H1 (cell line): ENCODE measurements at regions not wholly inside any gene's neighbourhood (a gene's known extent, or its start where the extent isn't known, plus 50 kb on each side); places are given as distances from the start of the nearest gene placed in this dataset.

Source experiments
- CTCF ChIA-PET: fragments of 300-600 bp; sonication (Branson Sonifier 250); formaldehyde crosslinking; loops from one replicate; lab custom pipeline; 2021; ENCODE audit not compliant: partially characterized antibody; lab: Charles Lee
- POLR2A ChIA-PET: fragments of 300-600 bp; sonication (Branson Sonifier 250); formaldehyde crosslinking; loops from one replicate; lab custom pipeline; 2021; ENCODE audit warnings: inconsistent platforms; ENCODE audit not compliant: partially characterized antibody; lab: Charles Lee
- DNase-seq, 2 experiments: peaks; one replicate each; pipeline versions ENCODE4 v3.0.0 to v3.0.0-alpha.2; 2010 to 2022; ENCODE audit warnings: low spot score in 2 of 2, low read depth in 1 of 2, mixed read lengths in 1 of 2
- FAIRE-seq: peaks from 2 replicates; lab custom pipeline; 2011; peaks lifted over from hg19 to GRCh38; lab: Jason Lieb, UNC
- H2AFZ ChIP-seq: 2 replicates; pipeline ENCODE4 v1.8.1; 2012; ENCODE audit warnings: low read length, inconsistent platforms
- H2AK5ac ChIP-seq: 2 replicates; pipeline ENCODE4 v1.6.1; 2013; ENCODE audit warnings: low read depth, low read length
- H2BK120ac ChIP-seq: replicated peaks from 2 replicates; pipeline ENCODE3; 2013; ENCODE audit warnings: low read depth, low read length, inconsistent platforms
- H2BK12ac ChIP-seq: 2 replicates; pipeline ENCODE4 v1.6.1; 2013; ENCODE audit warnings: low read depth, low read length
- H2BK15ac ChIP-seq: 2 replicates; pipeline ENCODE4 v1.6.1; 2013; ENCODE audit warnings: low read length
- H2BK20ac ChIP-seq: 2 replicates; pipeline ENCODE4 v1.6.1; 2013; ENCODE audit warnings: low read length
- H2BK5ac ChIP-seq: 2 replicates; pipeline ENCODE4 v1.6.1; 2013; ENCODE audit warnings: low read depth, low read length
- H3K14ac ChIP-seq: 2 replicates; pipeline ENCODE4 v1.6.1; 2013; ENCODE audit warnings: inconsistent platforms; ENCODE audit not compliant: insufficient read length
- H3K18ac ChIP-seq: 2 replicates; pipeline ENCODE4 v1.6.1; 2013; ENCODE audit warnings: low read length; ENCODE audit errors: extremely low read depth
- H3K23ac ChIP-seq: 2 replicates; pipeline ENCODE4 v1.6.1; 2013; ENCODE audit warnings: inconsistent platforms; ENCODE audit not compliant: insufficient read length
- H3K23me2 ChIP-seq: 2 replicates; pipeline ENCODE4 v1.6.1; 2013; ENCODE audit warnings: low read depth, low read length
- H3K27ac ChIP-seq: 2 replicates; pipeline ENCODE4 v1.6.1; 2011; ENCODE audit warnings: low read depth, low read length, inconsistent platforms
- H3K27me3 ChIP-seq, 4 experiments: replicated peaks in 1 of 4; 1 replicate in 1 of 4; 2 replicates in 3 of 4; pipeline versions ENCODE4 v1.6.1 to v1.8.1; 2011 to 2013; ENCODE audit warnings: low read length in 3 of 4, mild to moderate bottlenecking in 3 of 4, inconsistent platforms in 2 of 4, mixed read lengths in 2 of 4, moderate library complexity in 1 of 4; ENCODE audit not compliant: control insufficient read depth in 3 of 4, insufficient read depth in 3 of 4; ENCODE audit errors: extremely low read depth in 1 of 4
- H3K36me3 ChIP-seq, 4 experiments: 2 replicates each; pipeline versions ENCODE4 v1.6.1 to v1.8.1; 2011 to 2013; ENCODE audit warnings: mild to moderate bottlenecking in 4 of 4, low read length in 3 of 4, moderate library complexity in 2 of 4, control low read depth in 1 of 4, inconsistent platforms in 1 of 4; ENCODE audit not compliant: insufficient read depth in 4 of 4, control insufficient read depth in 2 of 4
- H3K4ac ChIP-seq: replicated peaks from 2 replicates; pipeline ENCODE3; 2013; ENCODE audit warnings: low read length, low read depth, mixed read lengths, inconsistent platforms; ENCODE audit not compliant: insufficient read length
- H3K4me1 ChIP-seq, 4 experiments: replicated peaks in 1 of 4; 1 replicate in 1 of 4; 2 replicates in 3 of 4; pipeline versions ENCODE4 v1.6.1 to v1.8.1; 2011 to 2013; ENCODE audit warnings: low read length in 3 of 4, inconsistent platforms in 2 of 4, mixed read lengths in 1 of 4; ENCODE audit not compliant: insufficient read depth in 4 of 4, control insufficient read depth in 3 of 4
- H3K4me2 ChIP-seq, 2 experiments: 2 replicates each; pipeline versions ENCODE4 v1.6.1 to v1.8.1; 2011 to 2013; ENCODE audit warnings: low read depth in 2 of 2, low read length in 2 of 2, control low read depth in 1 of 2, inconsistent platforms in 1 of 2, mild to moderate bottlenecking in 1 of 2; ENCODE audit not compliant: insufficient read depth in 1 of 2
- H3K4me3 ChIP-seq, 4 experiments: fragments of 200-600, 300-600 bp in 1 of 4; sonication (generic), shearing (Covaris generic), sonication (Bioruptor Twin) in 1 of 4; 2 replicates each; pipeline versions ENCODE4 v1.5.1 to v1.8.1; 2011 to 2016; ENCODE audit warnings: low read length in 4 of 4, low read depth in 3 of 4, control low read depth in 2 of 4, inconsistent platforms in 2 of 4, mild to moderate bottlenecking in 2 of 4, mixed read lengths in 1 of 4, moderate library complexity in 1 of 4; ENCODE audit not compliant: insufficient read depth in 2 of 4; ENCODE audit errors: extremely low read depth in 1 of 4
- H3K56ac ChIP-seq: replicated peaks from 2 replicates; pipeline ENCODE3; 2013; ENCODE audit warnings: low read depth, mild to moderate bottlenecking, mixed read lengths, low read length, inconsistent platforms; ENCODE audit not compliant: insufficient read length
- H3K79me1 ChIP-seq: 2 replicates; pipeline ENCODE4 v1.6.1; 2013; ENCODE audit warnings: low read depth, low read length, control low read depth
- H3K79me2 ChIP-seq, 2 experiments: 2 replicates each; pipeline versions ENCODE4 v1.6.1 to v1.8.1; 2012 to 2013; ENCODE audit warnings: low read length in 2 of 2, mild to moderate bottlenecking in 2 of 2, inconsistent platforms in 1 of 2; ENCODE audit not compliant: insufficient read depth in 2 of 2, control insufficient read depth in 1 of 2
- H3K9ac ChIP-seq, 4 experiments: replicated peaks in 1 of 4; 1 replicate in 1 of 4; 2 replicates in 3 of 4; pipeline versions ENCODE4 v1.6.1 to v1.8.1; 2011 to 2013; ENCODE audit warnings: low read depth in 3 of 4, low read length in 3 of 4, control low read depth in 2 of 4, mild to moderate bottlenecking in 2 of 4, moderate library complexity in 2 of 4, inconsistent platforms in 1 of 4; ENCODE audit errors: extremely low read depth in 1 of 4
- H3K9me3 ChIP-seq, 2 experiments: 2 replicates each; pipeline versions ENCODE4 v1.6.1 to v1.8.1; 2012 to 2013; ENCODE audit warnings: mild to moderate bottlenecking in 2 of 2, moderate library complexity in 2 of 2, control low read depth in 1 of 2, inconsistent platforms in 1 of 2, low read depth in 1 of 2, low read length in 1 of 2, mixed read lengths in 1 of 2; ENCODE audit not compliant: insufficient read depth in 2 of 2
- H4K20me1 ChIP-seq, 2 experiments: replicated peaks in 1 of 2; 2 replicates each; pipeline versions ENCODE3 to v1.8.1; 2011 to 2013; ENCODE audit warnings: inconsistent platforms in 2 of 2, low read length in 2 of 2, mild to moderate bottlenecking in 1 of 2; ENCODE audit not compliant: insufficient read depth in 2 of 2, control insufficient read depth in 1 of 2
- H4K5ac ChIP-seq: 2 replicates; pipeline ENCODE4 v1.6.1; 2013; ENCODE audit warnings: low read length, low read depth, mixed read lengths, inconsistent platforms; ENCODE audit not compliant: insufficient read length
- H4K8ac ChIP-seq: 2 replicates; pipeline ENCODE4 v1.8.0; 2013; ENCODE audit warnings: mild to moderate bottlenecking, moderate library complexity, low read length, inconsistent platforms; ENCODE audit not compliant: insufficient read depth; ENCODE audit errors: extremely low read depth
- H4K91ac ChIP-seq: replicated peaks from 2 replicates; pipeline ENCODE3; 2013; ENCODE audit warnings: low read length, mixed read lengths, inconsistent platforms; ENCODE audit not compliant: insufficient read length
- ASH2L ChIP-seq: fragments of 200-600, 300-600 bp; sonication (generic); IDR thresholded peaks from one replicate; pipeline ENCODE4 v1.7.1; 2017; ENCODE audit warnings: low read length
- FOSL1 ChIP-seq: IDR thresholded peaks from 2 replicates; pipeline ENCODE4 v1.6.1; 2011; ENCODE audit warnings: mild to moderate bottlenecking, low read depth, low read length, moderate library complexity; ENCODE audit not compliant: insufficient read depth
- YY1 ChIP-seq: IDR thresholded peaks from 2 replicates; pipeline ENCODE4 v1.6.1; 2011; ENCODE audit warnings: low read depth, mild to moderate bottlenecking, low read length
- WGBS, 2 experiments: shearing (Covaris generic) in 1 of 2; methylation state at CpG; one replicate each; pipeline versions ENCODE4 v1.1.6 to v1.1.7; 2013 to 2015; ENCODE audit warnings: low lambda C conversion rate in 2 of 2, mixed read lengths in 2 of 2, inconsistent platforms in 1 of 2, low coverage in 1 of 2, missing lambda C conversion rate in 1 of 2; ENCODE audit not compliant: insufficient replicate concordance in 2 of 2, insufficient coverage in 1 of 2, insufficient read length in 1 of 2; ENCODE audit errors: extremely low coverage in 1 of 2, missing lambda C conversion rate in 1 of 2; 5-methylcytosine and 5-hydroxymethylcytosine counted together

DNA sequence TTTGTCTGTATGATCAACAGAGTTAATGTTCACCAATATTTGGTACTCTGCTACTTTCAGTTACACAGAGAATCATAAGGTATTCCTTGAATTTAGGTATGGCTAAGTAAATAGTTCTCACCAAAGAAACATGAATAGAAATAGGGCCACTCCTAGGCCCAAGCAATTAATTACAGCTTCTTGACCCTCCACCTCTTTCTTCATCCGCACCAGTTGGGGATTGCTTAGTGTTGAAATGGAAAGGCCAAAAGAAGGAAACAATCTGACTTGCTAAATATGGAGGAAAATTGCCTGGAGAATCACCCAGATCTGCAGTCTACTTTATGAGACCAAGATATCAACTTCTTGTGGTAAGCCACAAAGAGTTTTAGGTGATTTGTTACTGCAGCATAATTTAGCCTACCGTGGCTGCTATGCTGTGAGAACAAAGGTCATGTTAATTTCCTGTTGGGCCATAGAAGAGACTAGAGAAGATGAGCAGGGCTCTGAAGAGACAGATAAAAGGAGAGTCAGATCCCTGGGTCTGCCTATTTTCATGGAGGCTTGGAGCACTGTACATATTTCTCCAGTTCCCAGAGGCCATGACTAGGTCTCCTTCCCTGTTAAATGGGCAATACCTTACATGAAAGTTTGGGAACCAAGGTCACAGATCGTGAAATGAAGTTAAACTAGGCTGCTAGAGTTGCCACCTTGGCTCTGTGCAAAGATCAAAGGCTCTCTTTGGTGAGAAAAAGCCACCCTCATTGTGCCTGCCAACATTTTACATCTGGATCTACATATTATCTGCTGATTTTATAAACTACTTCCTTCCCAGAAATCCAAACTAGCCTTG, 93.3 kb upstream of the GDF10 start:
- Histone ChIP-seq H2BK5ac (no peak overlapping the region), H3K14ac (no peak overlapping the region), H3K79me1 (no peaks in the 10 kb centered on the region), H3K36me3 (no peaks in the 10 kb centered on the region), H4K8ac (no peak overlapping the region), H4K91ac (no peak overlapping the region), H3K27me3 (no peaks in the 10 kb centered on the region), H2BK12ac (no peak overlapping the region), H3K9ac (no peak overlapping the region), H3K27ac (no peak overlapping the region), H3K4me1 (no peaks in the 10 kb centered on the region), H4K5ac (no peak overlapping the region), H2BK15ac (no peak overlapping the region), H2AFZ (no peak overlapping the region), H2BK120ac (no peak overlapping the region), H3K4ac (no peak overlapping the region), H2AK5ac (no peak overlapping the region), H3K23ac (no peak overlapping the region), H3K23me2 (no peaks in the 10 kb centered on the region), H3K4me3 (no peak overlapping the region), H3K18ac (no peak overlapping the region), H3K56ac (no peak overlapping the region), H2BK20ac (no peak overlapping the region), H3K9me3 (no peaks in the 10 kb centered on the region), H3K79me2 (no peaks in the 10 kb centered on the region), H4K20me1 (no peaks in the 10 kb centered on the region), H3K4me2 (no peak overlapping the region)
- no peak for DNase-seq
- ChIA-PET CTCF (interaction anchor here (1.6 kb wide), 1 partner anchor 159 kb away, joined by 8 read pairs; no protein-coding TSS in a partner anchor), POLR2A (no interaction called here)
- FAIRE-seq, result no peak
- WGBS, 2 experiments, result 81% methylated on average over 3 of the region's 3 CpGs; no CpG with 5 or more reads in 1 of the 2 experiments
- no peak for TF ChIP-seq YY1
- TF ChIP-seq FOSL1, result no peak
- TF ChIP-seq ASH2L, result no peak
